T-helper 17 cell (primary cell): ENCODE measurements at regions not wholly inside any gene's neighbourhood (a gene's known extent, or its start where the extent isn't known, plus 50 kb on each side); places are given as distances from the start of the nearest gene placed in this dataset.
"Not testable (repeated sequence)": the region's sequence is repeated elsewhere in the genome, so short reads cannot be mapped to it uniquely, and the experiment has no call there.

Experiments used
- ATAC-seq: fragments of 150-1000 bp; cut with Tn5 transposase; 2 replicates; pipeline ENCODE4 v1.10.0; 2021; ENCODE audit warnings: mild to moderate bottlenecking, moderate library complexity
- DNase-seq, 3 donors: peaks; one replicate each; pipeline versions ENCODE4 v3.0.0 to v3.0.0-alpha.2; 2020 to 2021
- H3K9me3 ChIP-seq: one replicate; pipeline ENCODE4 v1.7.0; 2013; ENCODE audit warnings: low read length, mild to moderate bottlenecking; ENCODE audit not compliant: control insufficient read depth, poor library complexity, severe bottlenecking
- H3K27ac Mint-ChIP-seq: one replicate; pipeline ENCODE4 v1.8.0; 2022; ENCODE audit warnings: mild to moderate bottlenecking, moderate library complexity, mixed read lengths
- H3K27me3 Mint-ChIP-seq: one replicate; pipeline ENCODE4 v1.8.0; 2022; ENCODE audit warnings: mixed read lengths
- H3K36me3 Mint-ChIP-seq: one replicate; pipeline ENCODE4 v1.8.0; 2022; ENCODE audit warnings: low read depth, mixed read lengths
- H3K4me1 Mint-ChIP-seq: one replicate; pipeline ENCODE4 v1.8.0; 2022; ENCODE audit warnings: mild to moderate bottlenecking, mixed read lengths
- H3K4me3 Mint-ChIP-seq: one replicate; pipeline ENCODE4 v1.8.0; 2022; ENCODE audit warnings: mild to moderate bottlenecking, moderate library complexity, mixed read lengths

GRCh38 chr7:114153700-114154099 is 234.9 kb upstream of the PPP1R3A start:
- H3K9me3 ChIP-seq = no peaks in the 10 kb centered on the region
- Mint-ChIP-seq H3K36me3 (no peaks in the 10 kb centered on the region), H3K4me3 (no peak overlapping the region), H3K4me1 (peaks cover 1% of the 10 kb centered on the region), H3K27me3 (peaks cover 17% of the 10 kb centered on the region), H3K27ac (no peak overlapping the region)
- no peak for ATAC-seq
- DNase-seq = no peak

- H3K27ac Mint-ChIP-seq = no peak overlapping the region
- no peaks in the 10 kb centered on the region for H3K36me3 Mint-ChIP-seq
- peaks cover 27% of the 10 kb centered on the region for H3K27me3 Mint-ChIP-seq
- ATAC-seq = no peak
- no peak for DNase-seq
- H3K9me3 ChIP-seq = no peaks in the 10 kb centered on the region
- H3K4me3 Mint-ChIP-seq = no peak overlapping the region
- H3K4me1 Mint-ChIP-seq = peaks cover 2% of the 10 kb centered on the region
Observed at GRCh38 chr7:114152314-114152938, 233.6 kb upstream of the PPP1R3A start.

GRCh38 chr7:114151777-114152176 is 233.0 kb upstream of the PPP1R3A start:
- H3K36me3 Mint-ChIP-seq = no peaks in the 10 kb centered on the region
- peaks cover 27% of the 10 kb centered on the region for H3K27me3 Mint-ChIP-seq
- H3K27ac Mint-ChIP-seq = no peak overlapping the region
- H3K4me1 Mint-ChIP-seq = peaks cover 2% of the 10 kb centered on the region
- ATAC-seq = no peak
- H3K9me3 ChIP-seq = no peaks in the 10 kb centered on the region
- DNase-seq = no peak
- H3K4me3 Mint-ChIP-seq = no peak overlapping the region

- Mint-ChIP-seq H3K27ac (no peak overlapping the region), H3K36me3 (no peaks in the 10 kb centered on the region), H3K4me3 (no peak overlapping the region), H3K27me3 (peaks cover 34% of the 10 kb centered on the region), H3K4me1 (peaks cover 2% of the 10 kb centered on the region)
- no peak for ATAC-seq
- H3K9me3 ChIP-seq = no peaks in the 10 kb centered on the region
- no peak for DNase-seq
Observed at GRCh38 chr7:114150689-114151088, 231.9 kb upstream of the PPP1R3A start.

GRCh38 chr7:114148779-114149178 is 230.0 kb upstream of the PPP1R3A start:
- no peaks in the 10 kb centered on the region for H3K9me3 ChIP-seq
- Mint-ChIP-seq H3K4me3 (no peak overlapping the region), H3K27ac (no peak overlapping the region), H3K27me3 (peaks cover 32% of the 10 kb centered on the region), H3K36me3 (no peaks in the 10 kb centered on the region), H3K4me1 (peaks cover 2% of the 10 kb centered on the region)
- no peak for ATAC-seq
- no peak for DNase-seq

GRCh38 chr7:114141415-114141814 is 222.6 kb upstream of the PPP1R3A start:
- no peak for DNase-seq
- Mint-ChIP-seq H3K4me3 (no peak overlapping the region), H3K4me1 (no peaks in the 10 kb centered on the region), H3K36me3 (no peaks in the 10 kb centered on the region), H3K27ac (no peak overlapping the region), H3K27me3 (peaks cover 5% of the 10 kb centered on the region)
- no peaks in the 10 kb centered on the region for H3K9me3 ChIP-seq
- ATAC-seq = no peak

- H3K27ac Mint-ChIP-seq = no peak overlapping the region
- H3K4me3 Mint-ChIP-seq = no peak overlapping the region
- H3K9me3 ChIP-seq = no peaks in the 10 kb centered on the region
- no peak for DNase-seq
- ATAC-seq = no peak
- H3K27me3 Mint-ChIP-seq = no peaks in the 10 kb centered on the region
- H3K36me3 Mint-ChIP-seq = no peaks in the 10 kb centered on the region
- H3K4me1 Mint-ChIP-seq = no peaks in the 10 kb centered on the region
Observed at GRCh38 chr7:114140561-114140960, 221.8 kb upstream of the PPP1R3A start.

- H3K36me3 Mint-ChIP-seq, H3K4me3 Mint-ChIP-seq, H3K4me1 Mint-ChIP-seq, ATAC-seq, H3K27ac Mint-ChIP-seq, DNase-seq, H3K9me3 ChIP-seq, H3K27me3 Mint-ChIP-seq: not testable (repeated sequence)
Observed at GRCh38 chr7:114139690-114140089, 220.9 kb upstream of the PPP1R3A start.

- Mint-ChIP-seq H3K4me3 (no peak overlapping the region), H3K36me3 (no peaks in the 10 kb centered on the region), H3K27ac (no peak overlapping the region), H3K4me1 (no peaks in the 10 kb centered on the region), H3K27me3 (no peaks in the 10 kb centered on the region)
- DNase-seq (no peak), ATAC-seq (no peak)
- no peaks in the 10 kb centered on the region for H3K9me3 ChIP-seq
Observed at GRCh38 chr7:114138587-114138986, 219.8 kb upstream of the PPP1R3A start.

- Mint-ChIP-seq H3K36me3 (peaks cover 2% of the 10 kb centered on the region), H3K4me1 (no peaks in the 10 kb centered on the region), H3K27me3 (peaks cover 6% of the 10 kb centered on the region), H3K27ac (no peak overlapping the region), H3K4me3 (no peak overlapping the region)
- no peak for ATAC-seq
- no peak for DNase-seq
- H3K9me3 ChIP-seq = no peaks in the 10 kb centered on the region
Observed at GRCh38 chr7:114133717-114134116, 214.9 kb upstream of the PPP1R3A start.

GRCh38 chr7:114130866-114131265 is 212.1 kb upstream of the PPP1R3A start:
- DNase-seq (no peak), ATAC-seq (no peak)
- Mint-ChIP-seq H3K27ac (no peak overlapping the region), H3K36me3 (peaks cover 2% of the 10 kb centered on the region), H3K4me3 (no peak overlapping the region), H3K4me1 (no peaks in the 10 kb centered on the region), H3K27me3 (peaks cover 7% of the 10 kb centered on the region)
- H3K9me3 ChIP-seq = no peaks in the 10 kb centered on the region

- Mint-ChIP-seq H3K27ac (no peak overlapping the region), H3K36me3 (peaks cover 2% of the 10 kb centered on the region), H3K4me1 (no peaks in the 10 kb centered on the region), H3K27me3 (peaks cover 22% of the 10 kb centered on the region), H3K4me3 (no peak overlapping the region)
- no peak for DNase-seq
- no peak for ATAC-seq
- no peaks in the 10 kb centered on the region for H3K9me3 ChIP-seq
Observed at GRCh38 chr7:114128880-114129279, 210.1 kb upstream of the PPP1R3A start.

- Mint-ChIP-seq H3K4me1 (no peaks in the 10 kb centered on the region), H3K36me3 (no peaks in the 10 kb centered on the region), H3K4me3 (no peak overlapping the region), H3K27ac (no peak overlapping the region), H3K27me3 (peaks cover 23% of the 10 kb centered on the region)
- no peak for DNase-seq
- no peak for ATAC-seq
- H3K9me3 ChIP-seq = no peaks in the 10 kb centered on the region
Observed at GRCh38 chr7:114126095-114126494, 207.3 kb upstream of the PPP1R3A start.

- Mint-ChIP-seq H3K27ac (no peak overlapping the region), H3K27me3 (peaks cover 17% of the 10 kb centered on the region), H3K4me1 (no peaks in the 10 kb centered on the region), H3K4me3 (no peak overlapping the region), H3K36me3 (no peaks in the 10 kb centered on the region)
- no peak for DNase-seq
- H3K9me3 ChIP-seq = no peaks in the 10 kb centered on the region
- ATAC-seq = no peak
Observed at GRCh38 chr7:114112806-114113205, 194.0 kb upstream of the PPP1R3A start.
